ENCODE measurements at regions not wholly inside any gene's neighbourhood (a gene's known extent, or its start where the extent isn't known, plus 50 kb on each side); places are given as distances from the start of the nearest gene placed in this dataset.
A peak's percentile ranks its signal among the peaks of the same experiment; 100 is the strongest.
"Not testable (repeated sequence)": the region's sequence is repeated elsewhere in the genome, so short reads cannot be mapped to it uniquely, and the experiment has no call there.

GRCh38 chr12:46084666-46085631 is 94.6 kb upstream of the SCAF11 start:
- DNase-seq (ENCODE audit: low read depth): no peak

GRCh38 chr12:46082490-46083200 is 92.3 kb upstream of the SCAF11 start:
- DNase-seq (ENCODE audit: low read depth): no peak

GRCh38 chr12:46073321-46073720 is 82.9 kb upstream of the SCAF11 start:
- no peak for DNase-seq (ENCODE audit: low read depth)

- peak; percentile 33 for DNase-seq (ENCODE audit: low read depth)
Observed at GRCh38 chr12:46071769-46072624, 81.6 kb upstream of the SCAF11 start.

GRCh38 chr12:46071335-46071734 is 81.0 kb upstream of the SCAF11 start:
- no peak for DNase-seq (ENCODE audit: low read depth)

- DNase-seq (ENCODE audit: low read depth): no peak
Observed at GRCh38 chr12:46067094-46067493, 76.7 kb upstream of the SCAF11 start.

- no peak for DNase-seq (ENCODE audit: low read depth)
Observed at GRCh38 chr12:46065412-46066166, 75.2 kb upstream of the SCAF11 start.

- no peak for DNase-seq (ENCODE audit: low read depth)
Observed at GRCh38 chr12:46064548-46064947, 74.2 kb upstream of the SCAF11 start.

- not testable (repeated sequence) for DNase-seq (ENCODE audit: low read depth)
Observed at GRCh38 chr12:46058697-46059096, 68.3 kb upstream of the SCAF11 start.

- no peak for DNase-seq (ENCODE audit: low read depth)
Observed at GRCh38 chr12:46050805-46051204, 60.4 kb upstream of the SCAF11 start.

- no peak for DNase-seq (ENCODE audit: low read depth)
Observed at GRCh38 chr12:46049665-46050064, 59.3 kb upstream of the SCAF11 start.

GRCh38 chr12:46046436-46046835 is 56.1 kb upstream of the SCAF11 start:
- no peak for DNase-seq (ENCODE audit: low read depth)

- DNase-seq (ENCODE audit: low read depth): no peak
Observed at GRCh38 chr12:46043972-46044520, 53.7 kb upstream of the SCAF11 start.
